NCI-H1694 (cell line): ENCODE measurements at regions not wholly inside any gene's neighbourhood (a gene's known extent, or its start where the extent isn't known, plus 50 kb on each side); places are given as distances from the start of the nearest gene placed in this dataset.

Experiments used
- DNase-seq: peaks from one replicate; lab custom pipeline; 2025; lab: John Stamatoyannopoulos, UW

- no peak for DNase-seq
These were observed 50.2 kb upstream of the VTCN1 start for GRCh38 chr1:117260761-117261423.
